Right lobe of liver (tissue), 4 donors: ENCODE measurements at regions not wholly inside any gene's neighbourhood (a gene's known extent, or its start where the extent isn't known, plus 50 kb on each side); places are given as distances from the start of the nearest gene placed in this dataset.

Source experiments
- POLR2A ChIP-seq: fragments of 450-650 bp; IDR thresholded peaks from one replicate; pipeline ENCODE4 v1.6.1; 2017; ENCODE audit warnings: antibody characterized with exemption, mild to moderate bottlenecking
- TF ChIP-seq, protein P1 (sequence below), 4 donors: fragments of 200-600 bp in 3 of 4; fragments of 450-650 bp in 1 of 4; IDR thresholded peaks; one replicate each; pipeline versions ENCODE4 v1.5.1 to v1.8.0; 2016 to 2022; ENCODE audit warnings: antibody characterized with exemption in 4 of 4, mild to moderate bottlenecking in 2 of 4
- donor health status: DM: no; HTN: no; CAD: no.
- donor health status: DM: no; HTN: no; CAD: no.
- donor health status: DM: no; HTN: yes; CAD: no.

DNA sequence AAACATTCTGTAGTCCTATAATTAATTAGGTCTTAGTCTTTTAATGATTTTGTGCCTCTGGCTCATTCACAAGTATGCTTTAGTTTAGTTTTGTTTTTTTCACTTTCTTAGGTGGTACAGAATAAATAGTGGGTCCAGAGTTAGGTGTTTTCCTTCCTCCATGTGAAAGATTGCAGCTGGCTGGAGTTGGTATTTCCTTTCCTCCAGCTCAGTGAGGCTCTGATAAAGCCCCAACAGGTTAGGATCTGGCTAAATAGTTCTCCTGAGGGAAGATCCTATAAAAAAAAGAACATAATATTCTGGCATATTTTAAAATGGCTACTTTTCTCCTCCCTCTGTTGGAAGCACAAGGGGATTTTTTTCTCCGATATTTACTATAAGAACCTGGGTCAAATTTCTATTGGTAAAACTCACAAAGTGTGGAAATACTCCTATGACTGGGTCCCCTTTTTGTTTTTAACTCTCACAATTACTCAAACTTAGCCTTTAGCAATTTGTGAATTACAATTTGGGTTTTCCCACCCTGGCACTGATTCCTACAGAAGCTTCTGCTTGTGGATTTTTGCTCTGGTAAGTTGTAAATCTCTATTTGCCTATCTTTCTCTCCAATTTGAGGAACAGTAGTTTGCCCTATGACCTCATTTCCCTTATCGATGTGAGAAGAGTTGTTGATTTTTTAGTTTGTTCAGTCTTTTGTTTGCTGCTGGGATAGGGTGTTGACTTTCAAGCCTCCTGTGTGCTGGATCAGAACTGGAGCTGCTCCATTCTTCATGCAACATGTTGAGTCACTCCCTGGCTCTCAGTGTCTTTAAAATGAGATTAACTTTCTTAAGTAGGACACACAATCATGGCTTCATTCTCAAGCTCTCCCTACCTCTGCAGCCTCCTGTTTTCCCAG, 500.9 kb downstream of the RNF144A start:
- TF ChIP-seq, protein P1, sequence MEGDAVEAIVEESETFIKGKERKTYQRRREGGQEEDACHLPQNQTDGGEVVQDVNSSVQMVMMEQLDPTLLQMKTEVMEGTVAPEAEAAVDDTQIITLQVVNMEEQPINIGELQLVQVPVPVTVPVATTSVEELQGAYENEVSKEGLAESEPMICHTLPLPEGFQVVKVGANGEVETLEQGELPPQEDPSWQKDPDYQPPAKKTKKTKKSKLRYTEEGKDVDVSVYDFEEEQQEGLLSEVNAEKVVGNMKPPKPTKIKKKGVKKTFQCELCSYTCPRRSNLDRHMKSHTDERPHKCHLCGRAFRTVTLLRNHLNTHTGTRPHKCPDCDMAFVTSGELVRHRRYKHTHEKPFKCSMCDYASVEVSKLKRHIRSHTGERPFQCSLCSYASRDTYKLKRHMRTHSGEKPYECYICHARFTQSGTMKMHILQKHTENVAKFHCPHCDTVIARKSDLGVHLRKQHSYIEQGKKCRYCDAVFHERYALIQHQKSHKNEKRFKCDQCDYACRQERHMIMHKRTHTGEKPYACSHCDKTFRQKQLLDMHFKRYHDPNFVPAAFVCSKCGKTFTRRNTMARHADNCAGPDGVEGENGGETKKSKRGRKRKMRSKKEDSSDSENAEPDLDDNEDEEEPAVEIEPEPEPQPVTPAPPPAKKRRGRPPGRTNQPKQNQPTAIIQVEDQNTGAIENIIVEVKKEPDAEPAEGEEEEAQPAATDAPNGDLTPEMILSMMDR (IDR thresholded peaks at IDR 0.05) = no peak
- TF ChIP-seq POLR2A = no peak
